Thoracic aorta (tissue), 2 donors: ENCODE measurements at regions not wholly inside any gene's neighbourhood (a gene's known extent, or its start where the extent isn't known, plus 50 kb on each side); places are given as distances from the start of the nearest gene placed in this dataset.

Source experiments
- ATAC-seq: fragments of 150-250 bp; one replicate; pipeline ENCODE4 v1.8.0; 2017; ENCODE audit warnings: low read depth; ENCODE audit not compliant: insufficient number of reproducible peaks, low FRiP score
- DNase-seq: peaks from one replicate; pipeline ENCODE4 v3.0.0-alpha.2; 2020; ENCODE audit warnings: low spot score
- H3K27ac ChIP-seq, 2 donors: fragments of 200-600 bp; sonication (generic); 1 replicate in 1 of 2; 2 replicates in 1 of 2; pipeline ENCODE4 v1.5.1; 2016; ENCODE audit warnings: mild to moderate bottlenecking in 2 of 2, moderate library complexity in 2 of 2
- H3K27me3 ChIP-seq: fragments of 200-600 bp; sonication (generic); replicated peaks from 2 replicates; pipeline ENCODE4 v1.6.0; 2016; ENCODE audit warnings: mild to moderate bottlenecking; ENCODE audit not compliant: insufficient read depth
- H3K36me3 ChIP-seq: fragments of 200-600 bp; sonication (generic); one replicate; pipeline ENCODE4 v1.5.1; 2016
- H3K4me1 ChIP-seq, 2 donors: fragments of 200-600 bp; sonication (generic); 1 replicate in 1 of 2; 2 replicates in 1 of 2; pipeline versions ENCODE4 v1.5.1 to v1.6.0; 2016; ENCODE audit warnings: low read depth in 2 of 2, mild to moderate bottlenecking in 1 of 2; ENCODE audit not compliant: control insufficient read depth in 1 of 2
- H3K4me3 ChIP-seq: fragments of 200-600 bp; sonication (generic); 2 replicates; pipeline ENCODE4 v1.5.1; 2016; ENCODE audit warnings: mild to moderate bottlenecking
- H3K9me3 ChIP-seq: fragments of 200-600 bp; sonication (generic); 2 replicates; pipeline ENCODE4 v1.5.1; 2016
- CTCF ChIP-seq: fragments of 200-600 bp; sonication (generic); IDR thresholded peaks from one replicate; pipeline ENCODE4 v1.5.1; 2019; ENCODE audit warnings: antibody characterized with exemption

DNA sequence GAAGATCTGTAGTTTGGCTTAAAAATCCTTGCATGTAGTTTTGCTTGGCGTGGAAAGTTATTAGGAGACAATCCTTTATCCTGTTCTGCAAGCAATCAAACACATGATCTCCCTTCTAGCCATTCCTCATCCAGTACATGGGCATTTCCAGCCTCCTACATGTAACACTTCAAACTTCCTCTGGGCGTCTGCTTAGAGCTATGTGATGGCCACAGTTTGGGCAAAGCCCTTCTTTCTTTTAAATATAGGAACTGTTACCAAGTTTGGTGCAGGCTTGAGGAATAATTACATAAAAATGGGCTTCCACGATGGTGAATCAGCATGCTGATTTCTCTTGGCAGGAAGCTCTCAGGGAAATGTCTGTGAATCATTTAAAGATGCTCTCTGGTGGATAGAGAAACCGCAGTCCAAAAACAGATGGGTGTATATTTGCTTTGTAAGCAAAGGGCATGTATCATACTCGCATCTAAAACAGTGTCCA is 176.9 kb upstream of the FMN2 start:
- Histone ChIP-seq H3K27ac (no peak overlapping the region), H3K4me1 (no peaks in the 10 kb centered on the region), H3K36me3 (no peaks in the 10 kb centered on the region), H3K27me3 (no peaks in the 10 kb centered on the region), H3K9me3 (no peaks in the 10 kb centered on the region), H3K4me3 (no peak overlapping the region)
- no peak for DNase-seq
- TF ChIP-seq CTCF: no peak
- no peak for ATAC-seq

DNA sequence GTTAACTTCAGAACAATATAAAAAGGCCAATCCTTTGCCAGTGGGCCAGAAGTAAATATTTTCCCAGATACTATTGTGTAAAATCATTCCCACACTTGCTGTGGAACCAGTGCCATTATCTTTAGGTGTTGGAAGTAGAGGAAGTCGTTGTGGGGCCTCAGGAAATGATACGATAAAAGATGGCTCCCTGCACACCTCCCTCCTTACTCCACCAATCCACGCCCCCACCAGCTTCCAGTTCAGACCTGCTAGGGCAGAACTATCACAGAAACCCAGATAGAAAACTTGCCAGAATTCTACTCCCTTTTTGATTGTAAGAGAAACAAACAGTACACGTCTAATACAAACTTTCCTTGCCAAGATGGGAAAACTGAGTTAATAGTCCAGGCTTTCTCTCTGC is 173.0 kb upstream of the FMN2 start:
- no peak for ATAC-seq
- Histone ChIP-seq H3K9me3 (no peaks in the 10 kb centered on the region), H3K27ac (no peak overlapping the region), H3K4me1 (no peaks in the 10 kb centered on the region), H3K4me3 (no peak overlapping the region), H3K27me3 (no peaks in the 10 kb centered on the region), H3K36me3 (no peaks in the 10 kb centered on the region)
- no peak for DNase-seq
- no peak for TF ChIP-seq CTCF

- TF ChIP-seq CTCF: no peak
- Histone ChIP-seq H3K4me3 (no peak overlapping the region), H3K36me3 (no peaks in the 10 kb centered on the region), H3K9me3 (no peaks in the 10 kb centered on the region), H3K4me1 (no peaks in the 10 kb centered on the region), H3K27ac (no peak overlapping the region), H3K27me3 (no peaks in the 10 kb centered on the region)
- DNase-seq: no peak
- no peak for ATAC-seq
These were observed 171.5 kb upstream of the FMN2 start for GRCh38 chr1:239920214-239920613.

DNA sequence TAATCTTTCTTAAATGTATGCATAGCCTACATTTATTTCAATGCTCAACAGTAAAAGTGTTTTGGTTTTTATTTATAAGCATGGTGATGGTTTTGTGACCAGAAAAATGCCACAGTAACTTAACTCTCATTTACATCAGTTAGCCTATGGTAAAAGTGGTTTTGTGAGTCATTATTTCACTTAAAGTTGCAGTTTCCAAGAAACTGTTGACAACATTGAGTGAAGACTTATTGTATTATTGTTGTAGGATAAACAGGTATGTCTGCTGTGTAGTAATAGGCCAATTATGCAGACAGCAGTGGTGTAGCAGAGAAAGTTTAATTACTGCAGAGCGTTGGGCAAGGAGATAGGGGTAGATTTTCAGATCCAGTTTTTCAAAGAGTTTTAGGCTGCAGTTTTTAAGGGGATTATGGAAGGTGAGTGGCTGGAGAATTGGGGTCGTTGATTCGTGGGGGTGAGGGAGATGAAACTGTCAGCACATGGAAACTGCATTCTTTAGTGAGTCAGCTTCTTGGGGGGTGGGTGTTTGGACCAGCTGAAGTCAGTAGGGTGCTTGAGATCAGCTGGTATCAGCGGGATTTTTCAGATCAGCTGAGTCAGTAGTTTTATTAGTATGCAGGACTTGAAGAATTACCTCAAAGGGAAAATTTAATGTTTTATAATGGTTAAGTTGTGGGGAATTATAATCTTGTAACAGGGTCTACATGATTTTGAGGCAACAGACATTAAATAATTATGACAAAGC is 168.7 kb upstream of the FMN2 start:
- Histone ChIP-seq H3K4me3 (no peak overlapping the region), H3K27me3 (no peaks in the 10 kb centered on the region), H3K9me3 (no peaks in the 10 kb centered on the region), H3K27ac (no peak overlapping the region), H3K4me1 (no peaks in the 10 kb centered on the region), H3K36me3 (no peaks in the 10 kb centered on the region)
- DNase-seq (no peak), ATAC-seq (no peak)
- TF ChIP-seq CTCF: no peak

GRCh38 chr1:239924741-239925350 is 166.8 kb upstream of the FMN2 start:
- no peak for TF ChIP-seq CTCF
- Histone ChIP-seq H3K4me3 (no peak overlapping the region), H3K4me1 (peaks cover 0 to 6% of the 10 kb centered on the region in 2 donors), H3K9me3 (no peaks in the 10 kb centered on the region), H3K27me3 (no peaks in the 10 kb centered on the region), H3K27ac (no peak overlapping the region), H3K36me3 (no peaks in the 10 kb centered on the region)
- DNase-seq (no peak), ATAC-seq (no peak)
